ENCODE measurements at regions not wholly inside any gene's neighbourhood (a gene's known extent, or its start where the extent isn't known, plus 50 kb on each side); places are given as distances from the start of the nearest gene placed in this dataset.

DNA sequence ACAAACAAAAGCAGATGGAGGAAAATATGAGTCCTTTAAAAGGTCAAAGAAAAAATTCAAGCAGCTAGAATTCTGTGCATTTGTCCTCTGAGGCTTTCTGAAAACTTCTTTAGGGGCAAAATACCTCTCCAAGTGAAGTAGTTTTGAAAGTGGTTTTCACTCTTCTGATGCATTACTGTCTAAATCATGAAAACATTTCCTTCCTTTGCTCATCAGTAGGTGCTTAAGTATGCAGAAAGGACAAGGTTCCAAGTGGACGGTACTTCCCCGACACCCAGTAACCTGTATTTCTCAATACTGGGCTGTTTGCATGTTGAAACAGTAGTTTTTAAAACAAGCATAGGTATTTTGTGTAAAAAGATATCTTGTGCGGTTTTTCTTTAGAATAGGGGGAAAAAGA lies 189.1 kb upstream of the ERBB4 start:
- Histone ChIP-seq H3F3A (ENCODE audit: insufficient read depth, low read length) (no peaks in the 10 kb centered on the region), H3K9ac (ENCODE audit: low read length) (no peak overlapping the region), H3K27me3 (replicated peaks; ENCODE audit: insufficient read depth, low read length) (no peaks in the 10 kb centered on the region), H3K27ac (ENCODE audit: low read length) (no peak overlapping the region), H3K79me2 (ENCODE audit: low read length) (no peaks in the 10 kb centered on the region), H3K4me2 (ENCODE audit: low read depth, low read length) (no peak overlapping the region), H3K9me3 (replicated peaks; ENCODE audit: insufficient read depth, low read length) (no peaks in the 10 kb centered on the region), H3K36me3 (replicated peaks; ENCODE audit: insufficient read depth, low read length) (no peaks in the 10 kb centered on the region), H4K20me1 (ENCODE audit: insufficient read depth, low read length) (no peaks in the 10 kb centered on the region), H3K9me2 (replicated peaks; ENCODE audit: insufficient read depth, low read length) (no peaks in the 10 kb centered on the region), H3K4me1 (ENCODE audit: low read length) (no peaks in the 10 kb centered on the region), H3K4me3 (ENCODE audit: low read length) (no peak overlapping the region), H2AFZ (ENCODE audit: low read length) (no peak overlapping the region)
- TF ChIP-seq EZH2 (optimal IDR thresholded peaks at IDR 0.05; ENCODE audit: low read depth, low read length) (no peak), EZH2phosphoT487 (IDR thresholded peaks at IDR 0.05; ENCODE audit: low read length) (no peak)
- TF ChIP-seq, protein P1, sequence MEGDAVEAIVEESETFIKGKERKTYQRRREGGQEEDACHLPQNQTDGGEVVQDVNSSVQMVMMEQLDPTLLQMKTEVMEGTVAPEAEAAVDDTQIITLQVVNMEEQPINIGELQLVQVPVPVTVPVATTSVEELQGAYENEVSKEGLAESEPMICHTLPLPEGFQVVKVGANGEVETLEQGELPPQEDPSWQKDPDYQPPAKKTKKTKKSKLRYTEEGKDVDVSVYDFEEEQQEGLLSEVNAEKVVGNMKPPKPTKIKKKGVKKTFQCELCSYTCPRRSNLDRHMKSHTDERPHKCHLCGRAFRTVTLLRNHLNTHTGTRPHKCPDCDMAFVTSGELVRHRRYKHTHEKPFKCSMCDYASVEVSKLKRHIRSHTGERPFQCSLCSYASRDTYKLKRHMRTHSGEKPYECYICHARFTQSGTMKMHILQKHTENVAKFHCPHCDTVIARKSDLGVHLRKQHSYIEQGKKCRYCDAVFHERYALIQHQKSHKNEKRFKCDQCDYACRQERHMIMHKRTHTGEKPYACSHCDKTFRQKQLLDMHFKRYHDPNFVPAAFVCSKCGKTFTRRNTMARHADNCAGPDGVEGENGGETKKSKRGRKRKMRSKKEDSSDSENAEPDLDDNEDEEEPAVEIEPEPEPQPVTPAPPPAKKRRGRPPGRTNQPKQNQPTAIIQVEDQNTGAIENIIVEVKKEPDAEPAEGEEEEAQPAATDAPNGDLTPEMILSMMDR (IDR thresholded peaks at IDR 0.05; ENCODE audit: low read length): no peak
- DNase-seq: peak; percentile 69

- no peak for TF ChIP-seq EZH2phosphoT487 (IDR thresholded peaks at IDR 0.05; ENCODE audit: low read length)
- TF ChIP-seq, protein P1 (IDR thresholded peaks at IDR 0.05; ENCODE audit: low read length): no peak
- TF ChIP-seq EZH2 (optimal IDR thresholded peaks at IDR 0.05; ENCODE audit: low read depth, low read length): no peak
- no peaks in the 10 kb centered on the region for H3K4me1 ChIP-seq (ENCODE audit: low read length)
- H3K4me2 ChIP-seq (ENCODE audit: low read depth, low read length): no peak overlapping the region
- no peaks in the 10 kb centered on the region for H3F3A ChIP-seq (ENCODE audit: insufficient read depth, low read length)
- H3K27me3 ChIP-seq (replicated peaks; ENCODE audit: insufficient read depth, low read length): no peaks in the 10 kb centered on the region
- no peaks in the 10 kb centered on the region for H3K9me2 ChIP-seq (replicated peaks; ENCODE audit: insufficient read depth, low read length)
- H3K9me3 ChIP-seq (replicated peaks; ENCODE audit: insufficient read depth, low read length): no peaks in the 10 kb centered on the region
- H3K4me3 ChIP-seq (ENCODE audit: low read length): no peak overlapping the region
- H3K9ac ChIP-seq (ENCODE audit: low read length): no peak overlapping the region
- no peaks in the 10 kb centered on the region for H3K36me3 ChIP-seq (replicated peaks; ENCODE audit: insufficient read depth, low read length)
- no peaks in the 10 kb centered on the region for H3K79me2 ChIP-seq (ENCODE audit: low read length)
- no peak overlapping the region for H2AFZ ChIP-seq (ENCODE audit: low read length)
- no peak overlapping the region for H3K27ac ChIP-seq (ENCODE audit: low read length)
- no peaks in the 10 kb centered on the region for H4K20me1 ChIP-seq (ENCODE audit: insufficient read depth, low read length)
- DNase-seq: no peak
These were observed 187.8 kb upstream of the ERBB4 start for GRCh38 chr2:212726403-212726802.

GRCh38 chr2:212725180-212725579 lies 186.6 kb upstream of the ERBB4 start:
- Histone ChIP-seq H3K9ac (ENCODE audit: low read length) (no peak overlapping the region), H3K9me3 (replicated peaks; ENCODE audit: insufficient read depth, low read length) (no peaks in the 10 kb centered on the region), H3K4me3 (ENCODE audit: low read length) (no peak overlapping the region), H3F3A (ENCODE audit: insufficient read depth, low read length) (no peaks in the 10 kb centered on the region), H4K20me1 (ENCODE audit: insufficient read depth, low read length) (no peaks in the 10 kb centered on the region), H2AFZ (ENCODE audit: low read length) (no peak overlapping the region), H3K4me2 (ENCODE audit: low read depth, low read length) (no peak overlapping the region), H3K79me2 (ENCODE audit: low read length) (no peaks in the 10 kb centered on the region), H3K4me1 (ENCODE audit: low read length) (no peaks in the 10 kb centered on the region), H3K27ac (ENCODE audit: low read length) (no peak overlapping the region), H3K9me2 (replicated peaks; ENCODE audit: insufficient read depth, low read length) (no peaks in the 10 kb centered on the region), H3K36me3 (replicated peaks; ENCODE audit: insufficient read depth, low read length) (no peaks in the 10 kb centered on the region), H3K27me3 (replicated peaks; ENCODE audit: insufficient read depth, low read length) (no peaks in the 10 kb centered on the region)
- no peak for TF ChIP-seq EZH2 (optimal IDR thresholded peaks at IDR 0.05; ENCODE audit: low read depth, low read length)
- DNase-seq: no peak

GRCh38 chr2:212723226-212723625 lies 184.6 kb upstream of the ERBB4 start:
- no peaks in the 10 kb centered on the region for H3K27me3 ChIP-seq (replicated peaks; ENCODE audit: insufficient read depth, low read length)
- no peak overlapping the region for H3K4me2 ChIP-seq (ENCODE audit: low read depth, low read length)
- H3K9ac ChIP-seq (ENCODE audit: low read length): no peak overlapping the region
- no peak for TF ChIP-seq EZH2phosphoT487 (IDR thresholded peaks at IDR 0.05; ENCODE audit: low read length)
- TF ChIP-seq, protein P1 (IDR thresholded peaks at IDR 0.05; ENCODE audit: low read length): no peak
- TF ChIP-seq EZH2 (optimal IDR thresholded peaks at IDR 0.05; ENCODE audit: low read depth, low read length): no peak
- no peaks in the 10 kb centered on the region for H3K36me3 ChIP-seq (replicated peaks; ENCODE audit: insufficient read depth, low read length)
- no peaks in the 10 kb centered on the region for H3F3A ChIP-seq (ENCODE audit: insufficient read depth, low read length)
- H3K79me2 ChIP-seq (ENCODE audit: low read length): no peaks in the 10 kb centered on the region
- H3K4me3 ChIP-seq (ENCODE audit: low read length): no peak overlapping the region
- no peak overlapping the region for H3K27ac ChIP-seq (ENCODE audit: low read length)
- H2AFZ ChIP-seq (ENCODE audit: low read length): no peak overlapping the region
- no peak for DNase-seq
- H3K4me1 ChIP-seq (ENCODE audit: low read length): no peaks in the 10 kb centered on the region
- H4K20me1 ChIP-seq (ENCODE audit: insufficient read depth, low read length): no peaks in the 10 kb centered on the region
- H3K9me2 ChIP-seq (replicated peaks; ENCODE audit: insufficient read depth, low read length): no peaks in the 10 kb centered on the region
- H3K9me3 ChIP-seq (replicated peaks; ENCODE audit: insufficient read depth, low read length): no peaks in the 10 kb centered on the region

Data from MM.1S (cell line).